ENCODE measurements at regions not wholly inside any gene's neighbourhood (a gene's known extent, or its start where the extent isn't known, plus 50 kb on each side); places are given as distances from the start of the nearest gene placed in this dataset.
"Not testable (repeated sequence)": the region's sequence is repeated elsewhere in the genome, so short reads cannot be mapped to it uniquely, and the experiment has no call there.

DNA sequence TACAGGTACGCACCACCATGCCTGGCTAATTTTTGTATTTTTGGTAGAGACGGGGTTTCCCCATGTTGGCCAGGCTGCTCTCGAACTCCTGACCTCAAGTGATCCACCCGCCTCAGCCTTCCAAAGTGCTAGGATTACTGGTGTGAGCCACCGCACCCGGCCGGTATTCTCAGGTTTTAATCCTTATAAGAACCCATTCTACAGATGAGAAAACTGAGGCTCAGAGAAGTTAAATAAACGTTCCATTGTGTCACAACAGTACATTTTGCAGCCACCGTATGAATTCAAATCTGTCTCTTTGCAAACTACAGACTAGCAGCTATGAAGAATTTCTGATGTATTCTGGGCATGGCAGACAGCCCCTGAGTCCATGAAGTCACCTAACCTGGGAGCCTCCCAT is 60.9 kb upstream of the LAPTM4A start:
- TF ChIP-seq, protein P1, sequence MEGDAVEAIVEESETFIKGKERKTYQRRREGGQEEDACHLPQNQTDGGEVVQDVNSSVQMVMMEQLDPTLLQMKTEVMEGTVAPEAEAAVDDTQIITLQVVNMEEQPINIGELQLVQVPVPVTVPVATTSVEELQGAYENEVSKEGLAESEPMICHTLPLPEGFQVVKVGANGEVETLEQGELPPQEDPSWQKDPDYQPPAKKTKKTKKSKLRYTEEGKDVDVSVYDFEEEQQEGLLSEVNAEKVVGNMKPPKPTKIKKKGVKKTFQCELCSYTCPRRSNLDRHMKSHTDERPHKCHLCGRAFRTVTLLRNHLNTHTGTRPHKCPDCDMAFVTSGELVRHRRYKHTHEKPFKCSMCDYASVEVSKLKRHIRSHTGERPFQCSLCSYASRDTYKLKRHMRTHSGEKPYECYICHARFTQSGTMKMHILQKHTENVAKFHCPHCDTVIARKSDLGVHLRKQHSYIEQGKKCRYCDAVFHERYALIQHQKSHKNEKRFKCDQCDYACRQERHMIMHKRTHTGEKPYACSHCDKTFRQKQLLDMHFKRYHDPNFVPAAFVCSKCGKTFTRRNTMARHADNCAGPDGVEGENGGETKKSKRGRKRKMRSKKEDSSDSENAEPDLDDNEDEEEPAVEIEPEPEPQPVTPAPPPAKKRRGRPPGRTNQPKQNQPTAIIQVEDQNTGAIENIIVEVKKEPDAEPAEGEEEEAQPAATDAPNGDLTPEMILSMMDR (IDR thresholded peaks at IDR 0.05), result not testable (repeated sequence)
- not testable (repeated sequence) for TF ChIP-seq POLR2A (IDR thresholded peaks at IDR 0.05)
